ENCODE measurements at regions not wholly inside any gene's neighbourhood (a gene's known extent, or its start where the extent isn't known, plus 50 kb on each side); places are given as distances from the start of the nearest gene placed in this dataset.

DNA sequence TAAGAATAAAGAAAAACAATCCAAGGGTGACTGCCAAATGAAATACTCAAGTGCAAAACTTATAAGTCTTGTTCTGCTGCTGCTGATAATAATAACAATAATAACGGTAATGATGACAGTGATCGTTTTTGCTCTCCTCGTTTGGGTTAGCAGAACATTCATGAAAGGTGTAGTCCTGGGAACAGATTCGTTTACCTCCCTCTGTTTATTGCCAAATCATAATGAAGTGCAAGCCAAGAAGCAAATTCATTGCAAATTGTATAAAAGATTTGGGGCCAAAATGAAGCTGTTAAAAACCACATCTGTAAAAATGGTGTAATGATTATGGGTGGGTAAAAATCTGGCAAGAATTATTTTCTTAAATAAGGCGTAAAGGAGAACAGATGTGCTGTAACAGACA lies 587.2 kb upstream of the MKI67 start:
- DNase-seq (ENCODE audit: low read depth), result no peak

DNA sequence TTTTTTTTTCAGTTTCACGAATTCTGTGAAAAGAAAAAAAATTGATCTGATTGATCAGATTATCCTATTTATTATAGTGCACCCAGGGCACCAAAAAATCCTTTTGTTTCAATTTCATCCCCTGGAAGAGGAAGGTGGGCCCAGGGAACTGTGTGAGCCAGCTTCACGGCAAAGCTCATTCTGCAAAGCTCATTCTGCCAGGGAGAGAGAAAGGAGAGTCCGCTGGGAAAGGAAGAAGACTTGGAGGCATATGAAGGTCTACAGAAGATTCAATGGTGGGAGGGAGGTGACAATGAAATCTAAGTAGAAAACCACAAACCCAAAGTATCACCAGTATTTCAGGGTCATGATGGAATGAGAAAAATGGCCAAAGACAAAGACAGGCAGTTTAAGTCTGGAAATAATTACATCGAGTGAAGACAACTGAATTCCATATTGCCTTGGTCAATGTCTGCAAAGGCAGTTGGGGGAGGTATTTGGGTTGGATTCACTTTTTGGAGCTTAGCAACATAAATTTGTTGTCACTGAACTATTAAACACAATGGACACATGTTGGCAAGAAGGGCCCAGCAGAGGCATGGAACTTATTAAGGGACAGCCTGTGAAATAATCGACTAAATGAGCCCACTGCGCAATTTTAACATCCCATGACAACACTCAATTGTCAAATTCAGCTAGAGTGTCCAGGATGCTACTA lies 587.8 kb upstream of the MKI67 start:
- no peak for DNase-seq (ENCODE audit: low read depth)

DNA sequence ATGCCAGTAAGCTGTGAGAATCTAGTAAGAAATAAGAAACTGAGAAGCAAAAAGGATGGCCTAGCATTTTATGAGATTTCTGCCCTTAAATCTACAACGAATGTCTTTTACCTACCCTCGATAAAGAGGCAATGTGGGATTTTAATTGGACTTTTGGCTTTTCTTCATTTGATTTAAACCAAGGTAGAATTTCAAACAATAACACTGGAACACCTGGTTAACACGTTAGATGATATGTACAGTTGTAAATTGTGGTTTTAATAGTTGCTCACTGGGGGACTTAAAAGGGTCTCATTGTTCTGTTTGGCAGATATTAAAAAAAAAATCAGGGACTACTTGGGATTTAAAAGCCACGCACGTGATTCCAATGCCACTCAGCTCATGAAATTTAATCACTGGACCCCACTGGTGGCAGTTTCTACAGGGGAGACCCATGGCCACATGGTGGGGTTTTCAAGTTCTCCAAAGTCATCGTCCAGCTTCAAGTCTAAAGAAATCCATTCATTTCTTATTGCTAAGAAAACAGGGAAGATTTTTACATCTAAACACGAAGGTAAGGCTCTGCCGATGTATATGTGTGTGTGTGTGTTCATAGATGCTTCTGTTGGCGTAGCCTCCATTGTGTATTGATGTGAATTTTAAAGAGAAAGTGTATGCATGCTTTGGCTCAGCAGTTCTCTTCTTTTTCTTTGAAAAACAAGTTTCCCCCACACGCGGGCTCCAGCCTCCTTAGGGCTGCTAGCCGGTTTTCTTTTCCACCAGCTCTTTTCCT lies 588.6 kb upstream of the MKI67 start:
- DNase-seq (ENCODE audit: low read depth), result no peak

DNA sequence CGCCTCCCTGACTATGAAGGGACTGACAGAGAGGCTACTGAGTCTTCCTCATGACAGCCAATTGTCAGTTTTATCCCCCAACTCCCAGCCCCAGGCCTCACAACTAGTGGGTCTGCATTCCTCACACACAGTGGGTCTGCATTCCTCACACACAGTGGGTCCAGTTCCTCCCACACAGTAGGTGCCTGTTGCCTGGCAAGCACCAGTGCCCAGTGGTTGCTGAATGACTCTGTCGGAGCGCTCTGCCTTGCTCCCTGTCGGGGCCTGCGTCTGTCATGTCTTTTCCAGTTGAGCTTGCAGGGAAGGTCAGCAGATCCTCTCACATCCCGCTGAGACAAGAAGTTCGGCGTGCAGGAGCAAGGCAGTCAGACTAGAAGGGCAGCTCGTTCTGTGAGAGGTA lies 590.0 kb upstream of the MKI67 start:
- no peak for DNase-seq (ENCODE audit: low read depth)

DNA sequence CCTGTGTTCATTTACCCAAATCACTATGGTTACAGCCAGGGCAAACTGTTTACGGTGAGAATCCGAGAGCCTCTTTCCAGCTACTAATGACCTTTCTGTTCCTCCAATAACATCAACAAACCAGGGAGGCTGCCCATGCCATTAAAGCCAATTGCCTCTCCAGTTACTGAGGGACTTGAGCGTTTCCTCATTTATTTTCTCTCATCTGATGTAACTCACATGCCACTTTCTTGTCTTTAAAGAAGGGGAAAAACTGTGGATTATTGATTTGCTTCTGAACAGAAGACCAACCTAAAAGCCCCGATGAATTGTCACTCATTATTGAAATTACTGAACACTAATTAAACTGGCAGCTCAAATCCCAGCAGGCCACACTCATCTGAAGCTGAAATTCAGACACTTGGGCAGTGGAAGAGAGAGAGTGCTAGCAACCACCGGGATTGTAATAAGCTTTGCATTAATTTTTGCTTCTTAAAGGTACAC lies 595.8 kb upstream of the MKI67 start:
- DNase-seq (ENCODE audit: low read depth), result no peak

DNA sequence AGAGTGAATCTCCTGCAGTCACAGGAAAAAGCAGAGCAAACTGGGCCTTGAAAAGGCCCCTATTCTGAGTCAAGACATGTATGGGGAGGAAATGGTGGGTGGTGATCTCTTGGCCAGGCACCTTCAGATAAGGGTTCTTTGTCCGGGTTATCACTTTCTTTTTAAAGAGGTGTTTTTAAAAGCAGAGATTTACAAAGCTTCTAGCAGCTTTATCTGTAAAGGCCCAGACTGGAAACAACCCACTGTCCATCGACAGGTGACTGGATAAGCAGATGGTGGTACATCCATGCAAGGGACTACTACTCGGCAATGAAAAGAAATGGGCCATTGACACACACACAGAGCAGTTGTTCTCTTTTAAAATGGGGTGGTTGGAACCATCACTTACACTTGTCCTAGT lies 596.7 kb upstream of the MKI67 start:
- no peak for DNase-seq (ENCODE audit: low read depth)

DNA sequence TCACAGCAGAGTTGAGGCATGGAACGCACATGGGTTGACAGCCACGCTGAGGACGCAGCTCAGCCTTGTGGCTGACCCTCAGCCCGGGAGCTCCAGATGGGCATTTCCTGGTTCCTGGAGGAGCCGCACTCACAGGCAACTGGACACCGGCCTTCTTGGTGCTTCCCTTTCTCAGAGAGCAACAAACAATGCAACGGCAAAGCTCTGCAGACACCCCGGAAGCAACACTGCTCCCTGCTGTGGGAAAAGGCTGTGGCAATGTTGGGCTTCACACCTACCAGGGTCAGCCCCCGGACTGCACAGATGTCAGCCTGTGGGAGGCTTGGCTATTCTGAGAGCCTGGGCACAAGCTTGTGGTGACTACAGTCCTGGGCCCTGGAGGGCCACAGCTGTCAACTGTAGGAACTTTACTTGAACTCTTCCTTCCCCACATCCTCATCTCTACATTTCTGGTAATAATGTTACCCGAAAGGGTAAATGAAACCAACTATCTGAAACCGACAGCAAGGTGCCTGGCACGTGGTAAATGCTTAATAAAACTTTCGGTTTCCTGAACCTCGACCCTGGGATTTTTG lies 597.5 kb upstream of the MKI67 start:
- DNase-seq (ENCODE audit: low read depth), result no peak

DNA sequence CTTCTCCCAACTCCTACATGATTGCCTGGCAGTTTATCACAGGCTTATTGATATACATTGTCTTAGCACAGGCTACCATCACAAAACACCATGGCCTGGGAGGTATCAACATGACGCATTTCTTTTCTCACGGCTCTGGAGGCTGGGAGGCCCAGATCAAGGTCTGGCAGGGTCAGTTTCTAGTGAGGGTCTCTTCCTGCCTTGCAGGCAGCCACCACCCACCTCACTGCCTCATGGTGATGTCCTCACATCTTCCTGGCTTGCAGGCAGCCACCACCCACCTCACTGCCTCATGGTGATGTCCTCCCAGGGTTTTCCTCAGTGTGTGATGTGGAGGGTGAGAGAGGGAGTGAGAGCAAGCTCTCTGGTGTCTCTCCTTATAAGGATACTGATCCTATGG lies 599.3 kb upstream of the MKI67 start:
- no peak for DNase-seq (ENCODE audit: low read depth)

DNA sequence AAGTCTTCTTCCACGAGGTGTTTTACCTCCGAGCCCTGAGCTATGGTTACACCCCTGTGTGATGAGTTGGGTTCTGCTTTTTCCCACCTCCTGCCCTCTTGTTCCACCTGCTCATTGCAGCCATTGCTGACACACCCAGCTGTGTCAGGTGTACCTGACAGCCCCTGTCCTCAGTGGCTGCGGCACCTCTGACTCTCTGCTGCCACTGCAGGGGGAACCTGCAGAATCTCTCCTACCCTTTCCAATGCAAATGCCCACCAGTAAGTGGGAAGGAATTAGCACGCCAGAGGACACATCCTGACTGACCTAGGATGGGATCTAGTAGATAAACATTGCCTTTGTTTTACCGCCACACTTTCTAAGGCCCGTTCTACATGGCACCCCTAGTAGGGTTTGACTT lies 600.9 kb upstream of the MKI67 start:
- DNase-seq (ENCODE audit: low read depth), result no peak

DNA sequence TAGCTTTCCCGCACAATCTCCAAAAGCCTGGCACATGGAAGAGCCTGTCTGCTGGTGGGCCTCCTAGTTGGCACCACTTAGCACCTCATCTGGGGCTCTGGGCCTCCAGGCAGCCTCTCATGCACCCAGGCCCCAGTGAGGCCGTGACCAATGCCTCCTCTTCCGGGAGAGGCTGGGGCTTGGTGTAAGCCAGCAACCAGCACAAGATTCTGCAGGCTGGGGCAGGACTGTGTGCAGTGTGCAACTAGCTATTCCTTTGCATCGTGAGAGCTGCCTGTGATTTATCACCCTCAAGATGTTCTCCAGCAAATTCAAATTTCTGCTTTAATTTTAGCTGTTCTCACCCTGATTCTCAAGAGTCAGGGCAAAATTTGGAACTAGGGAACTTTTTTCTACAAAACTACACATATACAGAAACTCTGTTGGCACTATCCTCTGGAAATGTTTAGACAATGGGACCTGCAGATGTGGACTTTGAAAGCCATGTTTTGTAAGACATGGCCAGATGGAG lies 603.7 kb upstream of the MKI67 start:
- no peak for DNase-seq (ENCODE audit: low read depth)

DNA sequence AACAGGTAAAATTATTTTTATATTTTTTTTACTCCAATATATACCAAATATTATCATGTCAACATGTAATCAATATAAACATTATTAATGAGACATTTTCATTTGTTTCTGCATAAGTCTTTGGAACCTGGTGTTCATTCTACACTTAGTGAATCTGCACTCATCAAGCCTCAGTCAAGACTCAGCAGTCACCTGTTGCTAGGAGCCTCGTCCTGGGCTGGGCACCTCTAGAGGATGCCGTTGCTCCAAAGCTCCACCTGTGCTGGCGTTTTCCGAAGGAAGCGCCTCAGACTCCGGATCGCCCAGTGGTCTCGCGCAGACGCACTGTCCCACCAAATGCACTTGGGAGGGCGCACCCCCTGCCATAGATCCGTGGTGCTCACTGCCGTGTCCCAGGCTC lies 604.7 kb upstream of the MKI67 start:
- no peak for DNase-seq (ENCODE audit: low read depth)

DNA sequence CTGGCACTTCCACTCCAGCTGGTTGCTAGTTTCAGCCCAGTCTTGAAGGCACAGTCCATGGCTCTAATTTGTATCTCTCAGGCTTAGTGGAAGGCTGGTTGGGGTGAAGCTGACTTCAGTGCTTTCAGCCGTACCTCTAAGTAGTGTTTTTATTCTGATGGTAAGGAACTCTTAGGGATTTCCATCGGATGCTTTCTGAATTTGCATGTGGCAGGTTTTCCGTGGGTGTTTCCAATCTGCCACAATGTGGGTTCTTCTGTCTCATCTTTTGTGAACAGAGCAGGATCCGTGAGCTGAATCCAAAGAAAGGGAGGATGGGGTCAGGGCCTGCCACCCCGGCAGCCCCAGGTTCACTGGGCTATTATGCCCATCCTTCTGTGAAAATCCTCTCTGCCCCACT lies 607.9 kb upstream of the MKI67 start:
- no peak for DNase-seq (ENCODE audit: low read depth)

DNA sequence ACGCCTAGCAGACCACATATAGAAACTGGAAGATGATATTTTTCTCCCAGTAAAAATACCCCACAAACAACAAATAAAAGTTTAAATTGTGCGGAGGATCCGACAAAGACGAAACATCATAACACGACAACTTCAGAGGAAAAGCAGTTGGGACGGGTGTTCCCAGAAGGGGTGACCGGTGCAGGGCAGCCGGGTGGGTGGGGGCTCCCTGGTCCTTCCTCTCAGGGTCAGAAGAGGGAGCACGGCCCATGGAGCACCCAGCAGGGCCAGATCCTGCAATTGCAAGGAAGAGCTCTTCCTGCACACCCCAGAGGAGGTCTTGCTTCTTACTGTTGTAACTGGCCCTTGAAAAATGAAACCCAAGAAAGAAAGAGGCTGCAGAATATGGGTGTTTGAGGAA lies 608.5 kb upstream of the MKI67 start:
- no peak for DNase-seq (ENCODE audit: low read depth)

DNA sequence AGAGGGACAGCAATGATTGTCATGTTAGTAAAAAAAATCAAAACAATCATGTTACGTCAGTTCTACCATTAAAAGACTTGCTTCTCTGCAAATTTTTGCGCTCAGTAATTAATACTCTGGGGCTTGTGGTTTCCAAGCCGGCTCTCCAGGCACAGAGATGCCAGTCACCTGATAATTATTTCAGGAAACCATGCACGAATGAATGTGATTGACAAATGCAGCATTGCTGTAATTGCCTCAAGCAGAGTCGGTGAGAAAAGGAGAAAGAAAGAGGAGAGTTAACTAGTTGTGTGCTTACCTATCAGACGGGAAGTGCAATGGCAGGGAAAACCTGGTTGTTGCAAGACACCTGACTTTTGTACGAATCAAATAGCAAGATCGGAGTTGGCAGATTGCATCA lies 609.8 kb upstream of the MKI67 start:
- DNase-seq (ENCODE audit: low read depth), result no peak

DNA sequence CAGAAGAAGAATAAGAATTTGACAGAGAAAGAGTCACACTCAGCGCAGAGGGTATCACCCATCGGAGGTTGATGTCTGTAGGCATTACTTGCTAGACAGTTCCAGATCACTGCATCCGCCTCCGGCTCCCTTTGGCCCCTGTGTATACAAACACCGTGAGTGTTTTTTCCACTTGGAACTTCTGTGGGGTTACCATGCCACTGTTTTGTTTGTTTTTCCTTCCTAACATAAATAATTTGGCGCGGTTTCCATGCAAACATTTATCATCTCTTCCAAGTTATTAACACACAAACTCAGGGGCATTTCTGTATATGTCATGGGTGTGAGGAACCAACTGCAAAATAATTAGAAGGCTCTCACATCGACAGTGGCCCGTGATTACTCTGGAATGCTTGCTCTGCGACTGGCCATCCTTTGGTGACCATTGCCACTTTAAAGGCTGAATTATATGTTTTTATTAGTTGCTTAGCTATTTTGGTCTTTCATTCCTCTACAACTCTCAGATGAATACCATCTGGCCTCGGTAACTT lies 612.2 kb upstream of the MKI67 start:
- DNase-seq (ENCODE audit: low read depth), result no peak

DNA sequence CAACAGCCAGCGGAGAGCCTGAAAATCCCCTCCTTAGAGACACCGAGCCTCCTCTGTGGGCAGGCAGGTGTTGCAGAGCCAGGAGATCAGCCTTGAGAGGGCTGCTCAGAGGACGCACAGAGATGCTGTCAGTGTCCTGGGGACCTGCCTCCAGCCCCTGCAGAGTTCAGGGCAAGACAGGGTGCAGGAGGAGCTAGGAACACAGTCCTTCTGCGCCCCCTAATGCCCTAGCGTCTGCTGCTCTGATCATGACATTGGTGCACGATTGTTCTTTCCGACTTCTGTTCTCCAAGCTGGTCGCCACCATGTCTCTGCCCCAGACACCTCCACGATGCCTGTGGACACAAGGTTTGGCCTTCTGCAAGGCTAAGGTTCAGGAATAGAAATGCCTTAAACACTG lies 613.7 kb upstream of the MKI67 start:
- DNase-seq (ENCODE audit: low read depth), result no peak

DNA sequence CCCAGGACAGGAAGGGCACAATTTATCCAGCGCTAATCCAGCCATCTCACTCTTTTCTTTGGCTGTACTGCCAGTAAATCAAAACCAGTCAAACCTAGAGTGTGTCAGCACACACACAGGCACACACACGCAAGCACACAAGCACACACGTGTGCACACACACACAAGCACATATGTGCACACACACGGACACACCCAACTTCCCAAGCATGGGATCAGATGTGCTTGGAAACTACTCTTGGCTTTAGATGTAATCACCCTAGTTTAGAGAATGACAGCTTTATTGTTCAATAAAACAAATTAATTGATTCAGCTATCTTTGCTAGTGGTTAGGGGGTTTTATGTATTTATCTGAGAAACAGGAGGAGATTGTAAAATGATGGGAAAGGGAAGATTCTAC lies 615.0 kb upstream of the MKI67 start:
- no peak for DNase-seq (ENCODE audit: low read depth)

DNA sequence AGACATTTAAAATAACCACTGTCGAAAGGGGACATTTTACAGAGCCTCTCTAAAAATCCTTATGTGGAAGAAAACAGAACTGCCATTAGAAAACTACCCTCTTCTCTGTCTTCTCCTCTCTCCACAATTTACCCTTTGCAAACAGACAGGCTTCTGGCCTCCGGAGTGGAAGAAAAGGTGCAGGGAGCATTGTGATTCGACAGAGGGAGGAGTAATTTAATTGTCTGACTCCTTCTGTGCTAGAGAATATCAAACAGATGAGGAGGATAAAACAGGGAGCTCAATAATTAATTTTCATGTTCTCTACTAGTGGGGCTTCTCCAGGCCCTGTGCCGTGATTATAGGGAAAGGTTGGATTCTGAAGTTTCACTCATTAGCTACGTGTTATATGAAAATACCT lies 615.5 kb upstream of the MKI67 start:
- no peak for DNase-seq (ENCODE audit: low read depth)

DNA sequence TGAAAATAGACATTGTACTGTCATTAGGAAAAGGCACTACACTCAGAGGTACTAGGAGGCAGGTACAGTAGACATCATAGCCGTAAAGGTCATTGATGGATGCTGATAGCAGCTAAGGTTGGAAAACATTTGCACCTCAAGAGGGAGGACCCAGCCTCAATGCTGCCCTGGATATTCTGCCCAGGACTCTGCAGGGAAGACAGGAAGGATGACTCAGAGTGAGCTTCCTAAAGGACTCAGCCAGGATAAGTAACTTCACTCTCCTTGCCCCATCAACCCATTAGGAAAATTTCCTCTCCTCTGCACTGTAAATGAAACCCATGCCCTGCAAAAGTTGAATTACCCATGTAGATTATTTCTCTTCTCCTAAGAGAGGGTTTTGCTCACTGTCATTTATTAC lies 617.9 kb upstream of the MKI67 start:
- DNase-seq (ENCODE audit: low read depth), result no peak

DNA sequence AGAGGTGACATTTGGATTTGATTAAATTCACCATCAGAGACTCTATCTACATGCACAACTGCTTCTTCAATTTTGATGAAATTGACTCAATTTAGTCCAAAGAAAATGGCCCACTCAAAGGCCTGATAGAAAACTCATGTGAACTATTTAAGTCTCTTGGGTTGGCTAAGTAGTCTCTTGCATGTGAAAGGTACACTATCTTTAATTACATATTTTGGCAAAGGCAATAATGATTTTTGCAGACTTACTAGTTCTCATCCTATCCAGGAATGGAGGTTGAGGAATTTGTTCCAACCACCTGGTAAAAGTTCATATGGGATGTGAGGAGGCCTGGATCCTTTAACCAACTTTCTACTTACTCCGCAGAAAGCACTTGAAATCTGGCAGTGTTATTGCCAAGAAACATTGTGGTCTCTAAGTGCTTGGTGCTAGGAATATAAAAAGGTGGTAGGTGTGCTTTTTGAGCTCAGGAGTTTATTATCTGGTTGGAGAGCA lies 618.6 kb upstream of the MKI67 start:
- DNase-seq (ENCODE audit: low read depth), result no peak

DNA sequence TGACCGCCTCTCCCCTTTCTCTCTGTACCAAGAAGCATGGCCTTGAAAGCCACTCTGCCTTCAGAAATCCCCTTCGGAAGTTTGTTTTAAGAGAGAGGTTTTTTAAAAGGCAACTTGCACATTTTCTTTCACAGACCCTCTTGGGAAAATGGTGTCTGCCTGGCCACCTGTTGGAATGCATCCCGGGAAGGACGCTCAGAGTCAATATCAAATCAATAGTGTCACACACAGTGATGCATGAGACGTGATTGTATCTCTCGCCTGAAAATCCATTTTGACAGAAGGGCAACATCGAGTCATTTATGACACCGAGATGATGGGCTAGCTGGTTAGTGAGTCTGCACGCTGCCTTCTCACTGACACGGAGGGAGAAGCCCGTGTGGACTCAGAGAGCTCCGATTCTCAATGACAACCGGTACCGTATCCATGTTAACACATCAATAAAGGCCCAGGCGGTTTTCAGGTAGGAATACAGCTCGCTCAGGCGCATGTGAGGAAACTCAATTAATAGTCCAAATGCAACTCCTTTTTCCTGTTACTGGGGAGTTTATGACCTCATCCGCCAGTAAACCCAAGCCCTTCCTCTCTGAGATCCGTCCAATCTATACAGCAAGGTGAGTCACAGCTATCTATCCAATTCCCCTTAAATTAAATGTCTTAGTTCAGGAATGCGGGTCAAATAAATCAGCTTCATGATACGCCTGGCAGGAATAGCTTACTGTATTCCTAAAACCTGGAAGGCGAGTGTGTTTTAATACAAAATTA lies 621.5 kb upstream of the MKI67 start:
- no peak for DNase-seq (ENCODE audit: low read depth)

DNA sequence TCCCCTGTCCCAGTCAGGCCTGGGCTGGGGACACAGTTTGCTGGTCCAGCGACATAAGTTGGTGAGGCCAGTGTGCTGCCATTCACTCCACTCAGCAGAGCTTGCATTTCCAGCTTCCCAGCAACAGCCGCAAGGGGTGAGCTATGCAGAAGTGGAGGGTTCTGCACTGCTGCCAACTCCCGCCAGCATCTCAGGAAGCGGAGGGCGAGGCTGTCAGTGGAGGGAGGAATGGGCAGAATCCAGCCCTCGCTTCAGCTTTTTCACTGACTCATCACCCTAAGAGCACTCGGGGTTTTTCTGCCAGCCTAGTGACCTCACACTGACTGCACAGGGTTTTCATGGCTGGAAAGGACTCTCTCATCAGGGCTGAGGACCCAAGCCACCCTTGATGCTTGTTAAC lies 625.1 kb upstream of the MKI67 start:
- DNase-seq (ENCODE audit: low read depth), result no peak

Data from HS-5 (cell line).